ENCODE measurements at regions not wholly inside any gene's neighbourhood (a gene's known extent, or its start where the extent isn't known, plus 50 kb on each side); places are given as distances from the start of the nearest gene placed in this dataset.

DNA sequence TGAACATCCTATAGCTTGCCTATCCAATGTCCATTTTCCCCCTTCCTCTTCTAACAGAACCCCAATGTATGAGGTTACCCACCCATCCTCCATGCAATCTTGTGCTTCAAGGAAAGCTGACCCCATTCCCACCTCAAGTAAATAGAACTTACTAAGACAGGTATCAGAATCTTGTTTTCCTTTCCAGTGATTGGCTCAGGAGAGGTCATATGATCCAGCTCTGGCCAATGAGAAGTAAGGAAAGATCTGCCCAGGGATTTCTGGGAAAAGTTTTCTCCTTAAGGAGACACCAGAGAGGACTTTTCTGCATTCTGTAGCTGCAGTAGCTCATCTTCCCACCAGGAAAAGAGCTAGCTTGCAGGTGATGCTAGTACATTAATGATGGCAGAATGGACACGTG, 341.8 kb upstream of the ZFP64 start:
- Histone ChIP-seq H3K9me3 (ENCODE audit: low read depth) (no peaks in the 10 kb centered on the region), H2AFZ (replicated peaks) (peak overlapping the region; percentile 47), H3K27me3 (no peaks in the 10 kb centered on the region), H3K4me3 (no peak overlapping the region), H3K27ac (no peak overlapping the region), H3K4me2 (no peak overlapping the region), H3K9ac (no peak overlapping the region), H3K79me2 (ENCODE audit: low read depth) (no peaks in the 10 kb centered on the region), H3F3A (ENCODE audit: low read depth) (no peaks in the 10 kb centered on the region), H4K20me1 (ENCODE audit: low read depth) (no peaks in the 10 kb centered on the region), H3K36me3 (no peaks in the 10 kb centered on the region), H3K4me1 (no peaks in the 10 kb centered on the region)
- no peaks in the 10 kb centered on the region for H3K4me1 Mint-ChIP-seq
- DNase-seq (ENCODE audit: low spot score) = no peak
- H3K4me3 Mint-ChIP-seq = no peak overlapping the region
- no peaks in the 10 kb centered on the region for H3K27me3 Mint-ChIP-seq (ENCODE audit: insufficient read depth, low read depth)
- no peaks in the 10 kb centered on the region for H3K36me3 Mint-ChIP-seq
- H3K27ac Mint-ChIP-seq = no peak overlapping the region
- TF ChIP-seq EZH2phosphoT487 (IDR thresholded peaks at IDR 0.05) (no peak), EZH2 (IDR thresholded peaks at IDR 0.05) (no peak)
- TF ChIP-seq, protein P1, sequence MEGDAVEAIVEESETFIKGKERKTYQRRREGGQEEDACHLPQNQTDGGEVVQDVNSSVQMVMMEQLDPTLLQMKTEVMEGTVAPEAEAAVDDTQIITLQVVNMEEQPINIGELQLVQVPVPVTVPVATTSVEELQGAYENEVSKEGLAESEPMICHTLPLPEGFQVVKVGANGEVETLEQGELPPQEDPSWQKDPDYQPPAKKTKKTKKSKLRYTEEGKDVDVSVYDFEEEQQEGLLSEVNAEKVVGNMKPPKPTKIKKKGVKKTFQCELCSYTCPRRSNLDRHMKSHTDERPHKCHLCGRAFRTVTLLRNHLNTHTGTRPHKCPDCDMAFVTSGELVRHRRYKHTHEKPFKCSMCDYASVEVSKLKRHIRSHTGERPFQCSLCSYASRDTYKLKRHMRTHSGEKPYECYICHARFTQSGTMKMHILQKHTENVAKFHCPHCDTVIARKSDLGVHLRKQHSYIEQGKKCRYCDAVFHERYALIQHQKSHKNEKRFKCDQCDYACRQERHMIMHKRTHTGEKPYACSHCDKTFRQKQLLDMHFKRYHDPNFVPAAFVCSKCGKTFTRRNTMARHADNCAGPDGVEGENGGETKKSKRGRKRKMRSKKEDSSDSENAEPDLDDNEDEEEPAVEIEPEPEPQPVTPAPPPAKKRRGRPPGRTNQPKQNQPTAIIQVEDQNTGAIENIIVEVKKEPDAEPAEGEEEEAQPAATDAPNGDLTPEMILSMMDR (IDR thresholded peaks at IDR 0.05) = no peak
- H3K9me3 Mint-ChIP-seq = peaks cover 3% of the 10 kb centered on the region

DNA sequence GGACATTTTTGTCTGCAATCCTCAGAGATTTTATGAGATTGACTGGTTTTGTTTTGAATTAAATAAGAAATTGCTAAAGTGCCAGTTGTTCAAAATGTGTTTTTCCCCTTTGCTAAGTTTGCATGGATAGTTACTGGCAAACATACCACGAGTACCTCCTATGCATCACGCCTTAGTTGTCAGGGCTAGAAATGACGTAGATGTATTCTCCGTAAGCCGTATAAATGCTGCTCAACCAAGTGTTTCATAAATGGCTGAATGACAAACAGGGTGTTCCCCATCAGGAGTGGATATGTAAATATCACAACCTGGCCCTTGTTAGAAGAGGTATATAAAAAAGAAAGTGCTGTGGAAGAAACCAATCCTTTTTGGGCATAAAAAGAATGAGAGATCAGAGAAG, 341.1 kb upstream of the ZFP64 start:
- Histone ChIP-seq H3K27me3 (no peaks in the 10 kb centered on the region), H3K9ac (no peak overlapping the region), H3F3A (ENCODE audit: low read depth) (no peaks in the 10 kb centered on the region), H2AFZ (replicated peaks) (no peak overlapping the region), H4K20me1 (ENCODE audit: low read depth) (no peaks in the 10 kb centered on the region), H3K36me3 (no peaks in the 10 kb centered on the region), H3K4me2 (no peak overlapping the region), H3K4me1 (no peaks in the 10 kb centered on the region), H3K27ac (no peak overlapping the region), H3K4me3 (no peak overlapping the region), H3K9me3 (ENCODE audit: low read depth) (no peaks in the 10 kb centered on the region), H3K79me2 (ENCODE audit: low read depth) (no peaks in the 10 kb centered on the region)
- no peak for TF ChIP-seq EZH2 (IDR thresholded peaks at IDR 0.05)
- TF ChIP-seq, protein P1 (IDR thresholded peaks at IDR 0.05) = no peak
- no peak for TF ChIP-seq EZH2phosphoT487 (IDR thresholded peaks at IDR 0.05)
- Mint-ChIP-seq H3K4me1 (no peaks in the 10 kb centered on the region), H3K27me3 (ENCODE audit: insufficient read depth, low read depth) (no peaks in the 10 kb centered on the region), H3K27ac (no peak overlapping the region), H3K36me3 (no peaks in the 10 kb centered on the region), H3K4me3 (no peak overlapping the region), H3K9me3 (peaks cover 3% of the 10 kb centered on the region)
- DNase-seq (ENCODE audit: low spot score) = no peak

DNA sequence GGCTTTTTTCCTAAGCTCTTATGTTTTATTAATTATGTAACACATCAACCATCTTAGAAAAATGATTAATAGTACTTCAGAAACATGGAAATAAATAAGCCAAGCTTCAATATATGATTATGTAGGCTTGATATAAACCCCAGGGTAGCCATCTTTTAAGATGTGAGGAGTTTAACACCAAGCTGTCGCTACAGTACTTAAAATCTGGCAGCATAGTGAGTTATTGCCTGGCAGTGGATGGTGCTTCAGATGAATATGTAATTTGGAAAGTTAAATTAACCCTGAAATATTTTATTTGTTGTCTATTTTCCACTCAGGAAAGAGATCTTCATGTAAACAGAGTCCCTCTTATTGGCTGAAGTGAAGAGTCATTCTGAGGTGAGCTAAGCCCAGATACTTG, 339.0 kb upstream of the ZFP64 start:
- Mint-ChIP-seq H3K4me1 (no peaks in the 10 kb centered on the region), H3K27me3 (ENCODE audit: insufficient read depth, low read depth) (no peaks in the 10 kb centered on the region), H3K27ac (no peak overlapping the region), H3K4me3 (no peak overlapping the region), H3K36me3 (no peaks in the 10 kb centered on the region), H3K9me3 (peaks cover 3% of the 10 kb centered on the region)
- Histone ChIP-seq H3K36me3 (no peaks in the 10 kb centered on the region), H3K27me3 (no peaks in the 10 kb centered on the region), H3K9ac (no peak overlapping the region), H3K27ac (no peak overlapping the region), H3K79me2 (ENCODE audit: low read depth) (no peaks in the 10 kb centered on the region), H3K4me3 (no peak overlapping the region), H4K20me1 (ENCODE audit: low read depth) (no peaks in the 10 kb centered on the region), H3K4me1 (no peaks in the 10 kb centered on the region), H3K4me2 (no peak overlapping the region), H2AFZ (replicated peaks) (no peak overlapping the region), H3F3A (ENCODE audit: low read depth) (no peaks in the 10 kb centered on the region), H3K9me3 (ENCODE audit: low read depth) (no peaks in the 10 kb centered on the region)
- TF ChIP-seq, protein P1 (IDR thresholded peaks at IDR 0.05) = no peak
- TF ChIP-seq EZH2 (IDR thresholded peaks at IDR 0.05) = no peak
- TF ChIP-seq EZH2phosphoT487 (IDR thresholded peaks at IDR 0.05) = no peak
- DNase-seq (ENCODE audit: low spot score) = no peak

DNA sequence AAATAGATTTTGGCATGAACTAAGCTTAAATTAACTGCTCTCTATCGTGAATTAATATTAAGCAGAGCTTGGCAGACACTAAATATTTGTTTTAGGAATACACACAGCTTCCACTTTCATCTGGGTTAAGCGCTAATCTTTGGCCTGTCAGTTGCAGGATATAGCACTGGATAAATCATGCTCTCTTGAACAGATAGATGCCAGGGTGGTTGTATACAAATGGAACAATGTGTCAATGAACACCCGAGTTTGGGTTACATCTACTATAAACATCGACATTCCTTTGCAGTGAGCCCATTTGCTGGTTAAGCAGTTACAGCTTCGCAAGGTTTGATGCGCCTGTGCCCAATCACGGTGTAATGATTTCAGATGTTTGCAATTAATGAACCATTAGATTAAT, 338.2 kb upstream of the ZFP64 start:
- Mint-ChIP-seq H3K9me3 (peaks cover 3% of the 10 kb centered on the region), H3K4me3 (no peak overlapping the region), H3K4me1 (no peaks in the 10 kb centered on the region), H3K27me3 (ENCODE audit: insufficient read depth, low read depth) (no peaks in the 10 kb centered on the region), H3K36me3 (no peaks in the 10 kb centered on the region), H3K27ac (no peak overlapping the region)
- Histone ChIP-seq H3K27me3 (no peaks in the 10 kb centered on the region), H3K4me1 (no peaks in the 10 kb centered on the region), H4K20me1 (ENCODE audit: low read depth) (no peaks in the 10 kb centered on the region), H3K9ac (no peak overlapping the region), H3K36me3 (no peaks in the 10 kb centered on the region), H3F3A (ENCODE audit: low read depth) (no peaks in the 10 kb centered on the region), H3K4me3 (no peak overlapping the region), H3K27ac (no peak overlapping the region), H3K79me2 (ENCODE audit: low read depth) (no peaks in the 10 kb centered on the region), H3K4me2 (no peak overlapping the region), H2AFZ (replicated peaks) (no peak overlapping the region), H3K9me3 (ENCODE audit: low read depth) (no peaks in the 10 kb centered on the region)
- DNase-seq (ENCODE audit: low spot score) = no peak
- TF ChIP-seq, protein P1 (IDR thresholded peaks at IDR 0.05) = no peak
- no peak for TF ChIP-seq EZH2phosphoT487 (IDR thresholded peaks at IDR 0.05)
- no peak for TF ChIP-seq EZH2 (IDR thresholded peaks at IDR 0.05)
